Adrenal gland (tissue), 5 donors: ENCODE measurements at regions not wholly inside any gene's neighbourhood (a gene's known extent, or its start where the extent isn't known, plus 50 kb on each side); places are given as distances from the start of the nearest gene placed in this dataset.

Experiments
- POLR2A ChIP-seq, 2 donors: fragments of 450-650 bp; IDR thresholded peaks; one replicate each; pipeline ENCODE4 v1.6.1; 2017; ENCODE audit warnings: antibody characterized with exemption in 2 of 2, mild to moderate bottlenecking in 2 of 2, moderate library complexity in 1 of 2
- TF ChIP-seq, protein P1 (sequence below), 6 experiments: fragments of 450-650 bp in 4 of 6; fragments of 200-600 bp in 2 of 6; sonication (generic) in 1 of 6; IDR thresholded peaks; 1 replicate in 5 of 6; 2 replicates in 1 of 6; pipeline versions ENCODE4 v1.5.1 to v1.8.0; 2016 to 2021; ENCODE audit warnings: antibody characterized with exemption in 6 of 6, mild to moderate bottlenecking in 2 of 6, moderate library complexity in 1 of 6
- donor health status: DM: no; HTN: no; CAD: no.

DNA sequence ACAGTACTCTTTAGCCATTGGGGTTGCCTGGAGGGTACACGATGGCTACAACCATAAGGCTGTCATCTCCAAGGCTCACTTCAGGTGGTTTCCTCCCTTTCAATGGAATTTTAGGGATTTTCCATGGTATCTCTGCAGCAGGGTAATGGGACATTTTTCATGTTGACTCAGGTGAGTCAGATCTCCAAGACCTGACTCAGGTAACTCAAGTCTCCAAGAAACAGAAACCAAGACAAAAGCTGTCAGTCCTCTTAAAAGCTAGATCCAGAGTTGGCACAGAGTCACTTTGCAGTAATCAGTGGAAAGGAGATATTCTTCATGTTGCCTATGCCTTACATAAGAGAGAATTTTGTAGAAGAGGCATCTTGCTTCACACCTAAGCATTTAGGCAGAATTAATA lies 375.8 kb upstream of the ARPP21 start:
- TF ChIP-seq, protein P1, sequence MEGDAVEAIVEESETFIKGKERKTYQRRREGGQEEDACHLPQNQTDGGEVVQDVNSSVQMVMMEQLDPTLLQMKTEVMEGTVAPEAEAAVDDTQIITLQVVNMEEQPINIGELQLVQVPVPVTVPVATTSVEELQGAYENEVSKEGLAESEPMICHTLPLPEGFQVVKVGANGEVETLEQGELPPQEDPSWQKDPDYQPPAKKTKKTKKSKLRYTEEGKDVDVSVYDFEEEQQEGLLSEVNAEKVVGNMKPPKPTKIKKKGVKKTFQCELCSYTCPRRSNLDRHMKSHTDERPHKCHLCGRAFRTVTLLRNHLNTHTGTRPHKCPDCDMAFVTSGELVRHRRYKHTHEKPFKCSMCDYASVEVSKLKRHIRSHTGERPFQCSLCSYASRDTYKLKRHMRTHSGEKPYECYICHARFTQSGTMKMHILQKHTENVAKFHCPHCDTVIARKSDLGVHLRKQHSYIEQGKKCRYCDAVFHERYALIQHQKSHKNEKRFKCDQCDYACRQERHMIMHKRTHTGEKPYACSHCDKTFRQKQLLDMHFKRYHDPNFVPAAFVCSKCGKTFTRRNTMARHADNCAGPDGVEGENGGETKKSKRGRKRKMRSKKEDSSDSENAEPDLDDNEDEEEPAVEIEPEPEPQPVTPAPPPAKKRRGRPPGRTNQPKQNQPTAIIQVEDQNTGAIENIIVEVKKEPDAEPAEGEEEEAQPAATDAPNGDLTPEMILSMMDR (IDR thresholded peaks at IDR 0.05) = no peak
- TF ChIP-seq POLR2A (IDR thresholded peaks at IDR 0.05) = no peak
